CD14-positive monocyte (primary cell): ENCODE measurements at regions not wholly inside any gene's neighbourhood (a gene's known extent, or its start where the extent isn't known, plus 50 kb on each side); places are given as distances from the start of the nearest gene placed in this dataset.

Experiments
- DNase-seq, 3 donors: peaks; one replicate each; pipeline ENCODE4 v3.0.0-alpha.2; 2011 to 2022
- H2AFZ ChIP-seq: 2 replicates; pipeline ENCODE4 v1.6.0; 2012; ENCODE audit warnings: mild to moderate bottlenecking, low read depth, low read length, inconsistent platforms; ENCODE audit not compliant: insufficient read depth, poor library complexity, severe bottlenecking
- H3K27ac ChIP-seq, 2 donors: 1 replicate in 1 of 2; 2 replicates in 1 of 2; pipeline ENCODE4 v1.5.1; 2012 to 2013; ENCODE audit warnings: low read length in 2 of 2, control low read depth in 1 of 2, inconsistent platforms in 1 of 2, low read depth in 1 of 2, mild to moderate bottlenecking in 1 of 2
- H3K27me3 ChIP-seq, 2 donors: one replicate each; pipeline versions ENCODE4 v1.6.0 to v1.6.1; 2011 to 2013; ENCODE audit warnings: low read length in 2 of 2; ENCODE audit not compliant: control insufficient read depth in 2 of 2, insufficient read depth in 2 of 2
- H3K36me3 ChIP-seq, 2 donors: replicated peaks in 1 of 2; 1 replicate in 1 of 2; 2 replicates in 1 of 2; pipeline versions ENCODE4 v1.5.1 to v1.6.1; 2012 to 2013; ENCODE audit warnings: low read length in 2 of 2, control low read depth in 1 of 2, inconsistent platforms in 1 of 2, mild to moderate bottlenecking in 1 of 2; ENCODE audit not compliant: insufficient read depth in 2 of 2, control insufficient read depth in 1 of 2
- H3K4me1 ChIP-seq, 2 donors: 1 replicate in 1 of 2; 2 replicates in 1 of 2; pipeline versions ENCODE4 v1.5.1 to v1.6.1; 2012 to 2013; ENCODE audit warnings: low read length in 2 of 2, control low read depth in 1 of 2, inconsistent platforms in 1 of 2, mild to moderate bottlenecking in 1 of 2, moderate library complexity in 1 of 2; ENCODE audit not compliant: insufficient read depth in 2 of 2, control insufficient read depth in 1 of 2
- H3K4me2 ChIP-seq: replicated peaks from 2 replicates; pipeline ENCODE3; 2012; ENCODE audit warnings: low read length, moderate library complexity, mild to moderate bottlenecking; ENCODE audit not compliant: poor library complexity, severe bottlenecking; ENCODE audit errors: extremely low read depth
- H3K4me3 ChIP-seq, 3 experiments: fragments of 200-600 bp in 1 of 3; sonication (generic) in 1 of 3; replicated peaks in 1 of 3; 1 replicate in 2 of 3; 2 replicates in 1 of 3; pipeline ENCODE4 v1.5.1; 2011 to 2013; ENCODE audit warnings: low read length in 3 of 3, mild to moderate bottlenecking in 3 of 3, control low read depth in 2 of 3, low read depth in 2 of 3, inconsistent platforms in 1 of 3, moderate library complexity in 1 of 3
- H3K79me2 ChIP-seq: 2 replicates; pipeline ENCODE4 v1.6.0; 2012; ENCODE audit warnings: mild to moderate bottlenecking, control low read depth, inconsistent platforms, low read length, moderate library complexity; ENCODE audit not compliant: insufficient read depth
- H3K9ac ChIP-seq: 2 replicates; pipeline ENCODE4 v1.6.0; 2017; ENCODE audit warnings: low read length, mild to moderate bottlenecking; ENCODE audit not compliant: insufficient read depth, poor library complexity, severe bottlenecking
- H3K9me3 ChIP-seq, 2 donors: replicated peaks in 1 of 2; 1 replicate in 1 of 2; 2 replicates in 1 of 2; pipeline versions ENCODE4 v1.5.1 to v1.6.1; 2012 to 2013; ENCODE audit warnings: low read length in 2 of 2, control low read depth in 1 of 2; ENCODE audit not compliant: control insufficient read depth in 1 of 2, insufficient read depth in 1 of 2
- H4K20me1 ChIP-seq: 2 replicates; pipeline ENCODE4 v1.6.0; 2012; ENCODE audit warnings: mild to moderate bottlenecking, low read length, control low read depth, moderate library complexity; ENCODE audit not compliant: insufficient read depth
- H3K27ac Mint-ChIP-seq, 7 donors: one replicate each; pipeline ENCODE4 v1.8.0; 2020; ENCODE audit warnings: mild to moderate bottlenecking in 7 of 7, mixed read lengths in 7 of 7, moderate library complexity in 6 of 7, inconsistent platforms in 2 of 7
- H3K27me3 Mint-ChIP-seq, 3 donors: one replicate each; pipeline ENCODE4 v1.8.0; 2021 to 2022; ENCODE audit warnings: low read depth in 3 of 3, mild to moderate bottlenecking in 3 of 3, mixed read lengths in 3 of 3, moderate library complexity in 3 of 3, inconsistent platforms in 1 of 3
- H3K36me3 Mint-ChIP-seq, 2 donors: one replicate each; pipeline ENCODE4 v1.8.0; 2020; ENCODE audit warnings: mixed read lengths in 2 of 2, inconsistent platforms in 1 of 2, mild to moderate bottlenecking in 1 of 2
- H3K4me1 Mint-ChIP-seq: one replicate; pipeline ENCODE4 v1.8.0; 2020; ENCODE audit warnings: mild to moderate bottlenecking, mixed read lengths
- H3K4me3 Mint-ChIP-seq, 2 donors: one replicate each; pipeline ENCODE4 v1.8.0; 2020; ENCODE audit warnings: mild to moderate bottlenecking in 2 of 2, mixed read lengths in 2 of 2, moderate library complexity in 1 of 2
- H3K9me3 Mint-ChIP-seq, 7 donors: one replicate each; pipeline ENCODE4 v1.8.0; 2020 to 2022; ENCODE audit warnings: mixed read lengths in 7 of 7, mild to moderate bottlenecking in 6 of 7, moderate library complexity in 6 of 7, inconsistent platforms in 2 of 7
- CTCF ChIP-seq: fragments of 200-600 bp; IDR thresholded peaks from one replicate; pipeline ENCODE4 v1.8.0; 2022; ENCODE audit warnings: antibody characterized with exemption, mild to moderate bottlenecking
- WGBS: methylation state at CpG from one replicate; pipeline ENCODE4 v1.1.5; 2013; ENCODE audit warnings: missing lambda C conversion rate; ENCODE audit not compliant: insufficient coverage; 5-methylcytosine and 5-hydroxymethylcytosine counted together
- intact Hi-C, 2 donors: fragments of 100-400 bp; cut with micrococcal nuclease; formaldehyde crosslinking; loops; one replicate each; pipeline versions ENCODE4 v1.15.0 to v1.15.1; 2023

GRCh38 chr2:133817680-133818566, 249.7 kb upstream of the NCKAP5 start:
- Histone ChIP-seq H3K4me2 (no peak overlapping the region), H3K9ac (no peak overlapping the region), H2AFZ (no peak overlapping the region), H3K27ac (no peak overlapping the region), H3K9me3 (peaks cover 24 to 25% of the 10 kb centered on the region in 2 donors), H4K20me1 (no peaks in the 10 kb centered on the region), H3K4me3 (no peak overlapping the region), H3K79me2 (no peaks in the 10 kb centered on the region), H3K36me3 (no peaks in the 10 kb centered on the region), H3K27me3 (no peaks in the 10 kb centered on the region), H3K4me1 (no peaks in the 10 kb centered on the region)
- WGBS: 6% methylated on average over 3 of the region's 9 CpGs
- Mint-ChIP-seq H3K4me1 (no peaks in the 10 kb centered on the region), H3K36me3 (no peaks in the 10 kb centered on the region), H3K9me3 (peaks cover 6 to 33% (median 17%) of the 10 kb centered on the region in 7 donors), H3K27me3 (peaks cover 0 to 3% (median 2%) of the 10 kb centered on the region in 3 donors), H3K27ac (peak overlapping the region in 1 of 7 donors; percentile 25), H3K4me3 (no peak overlapping the region)
- no peak for DNase-seq
- no peak for TF ChIP-seq CTCF
- intact Hi-C loops: no loop called here

DNA sequence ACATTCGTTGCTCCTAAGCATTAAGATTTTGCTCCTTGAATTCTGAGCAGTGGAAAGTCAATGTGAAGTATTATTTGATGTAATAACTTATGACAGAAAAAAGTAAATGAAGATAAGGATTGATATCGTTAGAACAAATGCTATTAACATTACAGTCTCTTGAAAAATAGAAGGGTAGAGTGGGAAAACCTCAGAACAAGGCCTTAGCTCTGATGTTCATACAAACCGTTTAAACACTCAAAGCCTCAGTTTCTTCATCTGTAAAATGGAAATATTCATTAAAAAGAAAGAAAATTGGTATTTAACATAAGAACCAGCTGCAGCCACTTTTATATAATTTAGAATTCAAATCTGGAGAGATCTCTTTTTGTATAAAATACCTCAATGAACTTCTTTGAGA, 250.4 kb upstream of the NCKAP5 start:
- Histone ChIP-seq H3K9ac (no peak overlapping the region), H3K27me3 (no peaks in the 10 kb centered on the region), H3K4me1 (no peaks in the 10 kb centered on the region), H3K79me2 (no peaks in the 10 kb centered on the region), H3K27ac (no peak overlapping the region), H3K36me3 (no peaks in the 10 kb centered on the region), H3K4me2 (no peak overlapping the region), H4K20me1 (no peaks in the 10 kb centered on the region), H2AFZ (no peak overlapping the region), H3K9me3 (peaks cover 16 to 20% of the 10 kb centered on the region in 2 donors), H3K4me3 (no peak overlapping the region)
- no peak for DNase-seq
- H3K36me3 Mint-ChIP-seq: no peaks in the 10 kb centered on the region
- peaks cover 0 to 3% (median 2%) of the 10 kb centered on the region in 3 donors for H3K27me3 Mint-ChIP-seq
- no CpG with 5 or more reads among the region's 3 CpGs for WGBS
- H3K4me3 Mint-ChIP-seq: no peak overlapping the region
- no peak overlapping the region for H3K27ac Mint-ChIP-seq
- no peak for TF ChIP-seq CTCF
- H3K4me1 Mint-ChIP-seq: no peaks in the 10 kb centered on the region
- intact Hi-C loops: no loop called here
- H3K9me3 Mint-ChIP-seq: peaks cover 3 to 26% (median 11%) of the 10 kb centered on the region in 7 donors
